Glomerular visceral epithelial cell (primary cell): ENCODE measurements at regions not wholly inside any gene's neighbourhood (a gene's known extent, or its start where the extent isn't known, plus 50 kb on each side); places are given as distances from the start of the nearest gene placed in this dataset.

Experiments
- DNase-seq: peaks from one replicate; pipeline ENCODE4 v3.0.0-alpha.2; 2016; ENCODE audit errors: extremely low spot score

DNA sequence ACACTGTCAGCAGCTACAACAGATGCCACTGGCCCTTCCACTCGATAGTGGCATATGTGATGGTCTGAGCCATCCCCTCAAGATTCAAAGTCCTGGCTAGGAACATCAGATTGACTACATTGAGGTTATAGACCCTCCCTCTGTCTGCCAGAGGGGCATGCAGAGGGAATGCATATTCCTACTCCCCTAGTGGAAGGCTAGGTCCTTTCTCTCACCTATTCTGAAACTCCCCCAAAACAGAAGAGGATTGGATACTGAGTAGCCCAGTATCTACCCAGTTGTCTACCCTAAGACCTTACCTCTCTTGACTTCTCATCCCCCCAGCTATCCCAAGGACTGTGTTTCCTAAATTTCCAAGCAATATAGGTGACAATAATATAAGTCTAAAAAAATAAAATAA lies 78.5 kb upstream of the PDE4D start:
- no peak for DNase-seq

DNA sequence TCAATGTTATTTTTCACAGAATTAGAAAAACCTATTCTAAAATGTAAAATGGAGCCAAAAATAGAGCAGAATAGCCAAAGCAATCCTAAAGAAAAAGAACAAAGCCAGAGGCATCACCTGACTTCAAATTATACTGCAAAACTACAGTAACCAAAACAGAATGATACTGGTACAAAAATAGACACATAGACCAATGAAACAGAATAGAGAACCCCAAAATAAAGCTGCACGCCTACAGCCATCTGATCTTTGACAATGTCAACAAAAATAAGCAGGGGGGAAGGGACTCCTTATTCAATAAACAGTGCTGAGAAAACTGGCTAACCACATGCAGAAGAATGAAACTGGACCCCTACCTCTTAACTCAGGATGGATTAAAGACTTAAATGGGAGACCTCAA lies 65.8 kb upstream of the PDE4D start:
- no peak for DNase-seq

DNA sequence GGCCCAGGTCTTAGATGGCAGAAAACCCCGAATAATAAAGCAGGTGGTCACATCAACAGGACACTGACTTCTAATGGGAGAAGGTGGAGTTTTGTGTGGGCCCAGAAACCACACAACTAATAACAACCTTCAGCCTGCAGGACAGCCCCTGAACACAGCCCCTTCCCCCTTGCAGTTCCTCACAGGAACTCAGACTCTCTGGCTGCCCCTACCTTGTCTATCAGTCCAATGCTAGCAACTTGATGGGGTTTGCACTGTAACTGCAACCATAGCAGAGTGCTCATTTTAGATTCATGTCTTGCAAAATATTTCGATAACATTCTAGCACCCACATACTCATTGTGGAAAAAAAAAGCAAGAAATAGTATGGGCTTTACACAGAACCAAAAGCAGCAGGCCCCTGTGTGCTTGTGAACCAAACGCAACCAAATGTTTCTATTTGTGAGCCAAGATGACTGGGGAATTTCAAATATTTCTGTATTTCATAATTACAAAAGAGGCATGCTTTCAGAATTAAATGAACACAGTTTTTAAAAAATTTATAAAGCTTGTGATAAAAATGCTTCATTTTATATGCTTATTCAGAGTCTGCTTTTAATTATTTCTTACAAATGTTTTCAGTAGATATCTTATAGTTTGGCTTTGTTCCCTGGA lies 62.7 kb upstream of the PDE4D start:
- no peak for DNase-seq

DNA sequence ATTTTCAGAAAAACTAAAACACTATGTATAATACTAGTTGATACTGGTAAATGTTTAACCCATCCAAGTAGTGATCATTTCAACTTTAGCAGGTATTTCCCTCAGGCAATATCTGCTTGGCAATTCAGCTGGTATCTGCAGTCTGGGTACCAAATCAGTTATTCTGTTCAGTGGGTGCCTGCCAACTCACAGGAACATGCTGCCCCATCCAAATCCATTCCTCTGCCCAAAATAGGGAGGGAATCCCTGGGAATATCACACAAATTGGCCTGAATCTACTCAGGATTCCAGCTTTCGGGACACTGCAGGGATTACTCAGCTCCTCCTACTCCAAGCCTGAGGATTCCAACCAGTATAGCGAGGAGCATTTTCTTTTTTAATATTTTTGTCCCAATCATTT lies 61.7 kb upstream of the PDE4D start:
- no peak for DNase-seq

DNA sequence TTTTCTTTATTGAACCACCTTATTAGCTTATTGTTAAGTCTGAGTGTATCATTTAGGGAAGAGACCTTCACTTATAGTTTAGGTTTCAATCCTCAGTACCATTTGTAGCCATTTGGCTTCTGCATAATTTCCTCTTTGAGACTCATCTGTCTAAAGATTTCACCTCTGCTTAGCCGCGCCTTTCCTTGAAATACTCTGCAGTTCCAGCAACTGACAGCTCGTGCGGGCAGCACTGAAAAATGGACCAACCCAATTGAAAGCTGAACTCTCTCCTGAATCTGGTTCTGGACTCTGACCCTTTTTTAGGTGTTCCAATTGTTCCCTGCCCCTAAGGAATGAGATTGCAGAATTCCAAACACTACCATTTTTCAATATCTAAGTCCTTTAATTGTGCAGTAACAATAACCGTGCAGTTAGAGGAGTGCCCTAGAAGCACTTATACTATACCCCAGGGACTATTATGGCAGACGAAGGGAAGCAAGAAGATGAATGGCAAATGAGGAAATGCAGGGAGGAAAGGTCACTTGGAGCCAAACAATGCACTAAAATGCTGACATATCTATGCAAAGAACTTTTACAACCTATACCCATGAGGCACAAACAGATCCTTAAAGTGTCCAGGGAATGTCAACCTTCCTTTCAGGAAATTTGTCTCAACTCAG lies 50.1 kb upstream of the PDE4D start:
- DNase-seq, result no peak
